Adrenal gland (tissue), 5 donors: ENCODE measurements at regions not wholly inside any gene's neighbourhood (a gene's known extent, or its start where the extent isn't known, plus 50 kb on each side); places are given as distances from the start of the nearest gene placed in this dataset.

Experiments used
- POLR2A ChIP-seq, 2 donors: fragments of 450-650 bp; IDR thresholded peaks; one replicate each; pipeline ENCODE4 v1.6.1; 2017; ENCODE audit warnings: antibody characterized with exemption in 2 of 2, mild to moderate bottlenecking in 2 of 2, moderate library complexity in 1 of 2
- TF ChIP-seq, protein P1 (sequence below), 6 experiments: fragments of 450-650 bp in 4 of 6; fragments of 200-600 bp in 2 of 6; sonication (generic) in 1 of 6; IDR thresholded peaks; 1 replicate in 5 of 6; 2 replicates in 1 of 6; pipeline versions ENCODE4 v1.5.1 to v1.8.0; 2016 to 2021; ENCODE audit warnings: antibody characterized with exemption in 6 of 6, mild to moderate bottlenecking in 2 of 6, moderate library complexity in 1 of 6
- donor health status: DM: no; HTN: no; CAD: no.

- TF ChIP-seq, protein P1, sequence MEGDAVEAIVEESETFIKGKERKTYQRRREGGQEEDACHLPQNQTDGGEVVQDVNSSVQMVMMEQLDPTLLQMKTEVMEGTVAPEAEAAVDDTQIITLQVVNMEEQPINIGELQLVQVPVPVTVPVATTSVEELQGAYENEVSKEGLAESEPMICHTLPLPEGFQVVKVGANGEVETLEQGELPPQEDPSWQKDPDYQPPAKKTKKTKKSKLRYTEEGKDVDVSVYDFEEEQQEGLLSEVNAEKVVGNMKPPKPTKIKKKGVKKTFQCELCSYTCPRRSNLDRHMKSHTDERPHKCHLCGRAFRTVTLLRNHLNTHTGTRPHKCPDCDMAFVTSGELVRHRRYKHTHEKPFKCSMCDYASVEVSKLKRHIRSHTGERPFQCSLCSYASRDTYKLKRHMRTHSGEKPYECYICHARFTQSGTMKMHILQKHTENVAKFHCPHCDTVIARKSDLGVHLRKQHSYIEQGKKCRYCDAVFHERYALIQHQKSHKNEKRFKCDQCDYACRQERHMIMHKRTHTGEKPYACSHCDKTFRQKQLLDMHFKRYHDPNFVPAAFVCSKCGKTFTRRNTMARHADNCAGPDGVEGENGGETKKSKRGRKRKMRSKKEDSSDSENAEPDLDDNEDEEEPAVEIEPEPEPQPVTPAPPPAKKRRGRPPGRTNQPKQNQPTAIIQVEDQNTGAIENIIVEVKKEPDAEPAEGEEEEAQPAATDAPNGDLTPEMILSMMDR (IDR thresholded peaks at IDR 0.05), result no peak
- no peak for TF ChIP-seq POLR2A (IDR thresholded peaks at IDR 0.05)
Measured at GRCh38 chr1:204751480-204751879, 65.9 kb upstream of the LRRN2 start.
